Neural progenitor cell (in vitro differentiated cells): ENCODE measurements at regions not wholly inside any gene's neighbourhood (a gene's known extent, or its start where the extent isn't known, plus 50 kb on each side); places are given as distances from the start of the nearest gene placed in this dataset.

Experiments
- CTCF ChIP-seq: fragments of 200-600 bp; sonication (generic); IDR thresholded peaks from 2 replicates; pipeline ENCODE4 v1.5.1; 2017; ENCODE audit warnings: antibody characterized with exemption, mild to moderate bottlenecking
- EZH2 ChIP-seq: fragments of 200-600 bp; sonication (generic); IDR thresholded peaks from 2 replicates; pipeline ENCODE4 v1.6.1; 2017; ENCODE audit warnings: antibody characterized with exemption, mild to moderate bottlenecking, moderate library complexity
- EZH2phosphoT487 ChIP-seq: fragments of 200-600 bp; sonication (generic); IDR thresholded peaks from 2 replicates; pipeline ENCODE4 v1.6.1; 2017; ENCODE audit warnings: antibody characterized with exemption

- TF ChIP-seq CTCF (no peak), EZH2 (no peak), EZH2phosphoT487 (no peak)
Measured at GRCh38 chr2:9693646-9694045, 62.8 kb upstream of the YWHAQ start.
